ENCODE measurements at regions not wholly inside any gene's neighbourhood (a gene's known extent, or its start where the extent isn't known, plus 50 kb on each side); places are given as distances from the start of the nearest gene placed in this dataset.

- TF ChIP-seq FOS (IDR thresholded peaks at IDR 0.05; ENCODE audit: low read depth, low read length) (no peak), CTCF (conservative IDR thresholded peaks at IDR 0.05; ENCODE audit: low read depth, low read length) (no peak), POLR2A (IDR thresholded peaks at IDR 0.05; ENCODE audit: low read depth, low read length) (no peak), RAD21 (IDR thresholded peaks at IDR 0.05; ENCODE audit: low read length) (no peak), MAFK (IDR thresholded peaks at IDR 0.05; ENCODE audit: low read depth, low read length) (no peak), SMC3 (IDR thresholded peaks at IDR 0.05; ENCODE audit: low read depth, low read length) (no peak), MAZ (IDR thresholded peaks at IDR 0.05; ENCODE audit: borderline replicate concordance, low read depth, low read length) (no peak), ELK1 (IDR thresholded peaks at IDR 0.05; ENCODE audit: borderline replicate concordance, low read depth, low read length) (no peak), CEBPB (IDR thresholded peaks at IDR 0.05; ENCODE audit: low read depth, low read length) (no peak)
Observed at GRCh38 chr1:219686171-219686570, 73.3 kb upstream of the ZC3H11B start.
